ENCODE measurements at regions not wholly inside any gene's neighbourhood (a gene's known extent, or its start where the extent isn't known, plus 50 kb on each side); places are given as distances from the start of the nearest gene placed in this dataset.

DNA sequence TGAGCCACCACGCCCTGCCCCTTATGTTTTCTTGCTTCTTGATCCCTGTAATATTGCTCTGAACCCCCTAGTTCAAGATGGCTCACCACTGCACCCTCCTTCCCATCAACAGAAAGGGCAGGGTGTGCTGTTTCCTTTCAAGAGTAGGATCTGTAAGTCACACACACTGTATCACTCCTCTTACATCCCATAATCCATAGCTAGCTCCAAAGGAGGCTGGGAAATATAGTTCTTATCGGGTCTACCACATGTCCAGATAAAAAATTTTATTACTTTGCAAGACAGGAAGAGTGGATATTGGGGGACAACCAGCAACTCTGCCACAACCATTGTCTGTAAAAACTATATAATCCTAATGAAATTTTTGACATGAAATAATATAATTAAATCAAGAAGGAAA, 79.6 kb downstream of the C9orf50 start:
- TF ChIP-seq POLR2A (IDR thresholded peaks at IDR 0.05), result no peak
- TF ChIP-seq, protein P1, sequence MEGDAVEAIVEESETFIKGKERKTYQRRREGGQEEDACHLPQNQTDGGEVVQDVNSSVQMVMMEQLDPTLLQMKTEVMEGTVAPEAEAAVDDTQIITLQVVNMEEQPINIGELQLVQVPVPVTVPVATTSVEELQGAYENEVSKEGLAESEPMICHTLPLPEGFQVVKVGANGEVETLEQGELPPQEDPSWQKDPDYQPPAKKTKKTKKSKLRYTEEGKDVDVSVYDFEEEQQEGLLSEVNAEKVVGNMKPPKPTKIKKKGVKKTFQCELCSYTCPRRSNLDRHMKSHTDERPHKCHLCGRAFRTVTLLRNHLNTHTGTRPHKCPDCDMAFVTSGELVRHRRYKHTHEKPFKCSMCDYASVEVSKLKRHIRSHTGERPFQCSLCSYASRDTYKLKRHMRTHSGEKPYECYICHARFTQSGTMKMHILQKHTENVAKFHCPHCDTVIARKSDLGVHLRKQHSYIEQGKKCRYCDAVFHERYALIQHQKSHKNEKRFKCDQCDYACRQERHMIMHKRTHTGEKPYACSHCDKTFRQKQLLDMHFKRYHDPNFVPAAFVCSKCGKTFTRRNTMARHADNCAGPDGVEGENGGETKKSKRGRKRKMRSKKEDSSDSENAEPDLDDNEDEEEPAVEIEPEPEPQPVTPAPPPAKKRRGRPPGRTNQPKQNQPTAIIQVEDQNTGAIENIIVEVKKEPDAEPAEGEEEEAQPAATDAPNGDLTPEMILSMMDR (IDR thresholded peaks at IDR 0.05), result no peak

All from heart left ventricle (tissue), 13 donors.